ENCODE measurements at regions not wholly inside any gene's neighbourhood (a gene's known extent, or its start where the extent isn't known, plus 50 kb on each side); places are given as distances from the start of the nearest gene placed in this dataset.

- TF ChIP-seq CTCF (IDR thresholded peaks at IDR 0.05) (no peak), POLR2A (IDR thresholded peaks at IDR 0.05) (no peak), EP300 (IDR thresholded peaks at IDR 0.05; ENCODE audit: low read depth) (no peak), POLR2AphosphoS5 (IDR thresholded peaks at IDR 0.05) (no peak)
These were observed 547.1 kb upstream of the ZNF337 start for GRCh38 chr20:26243731-26244130.

Data from transverse colon (tissue), 4 donors.